GM23338 (cell line): ENCODE measurements at regions not wholly inside any gene's neighbourhood (a gene's known extent, or its start where the extent isn't known, plus 50 kb on each side); places are given as distances from the start of the nearest gene placed in this dataset.
"Not testable (repeated sequence)": the region's sequence is repeated elsewhere in the genome, so short reads cannot be mapped to it uniquely, and the experiment has no call there.

Experiments used
- ATAC-seq: fragments of 200-7000 bp; cut with Tn5 transposase; 3 replicates; pipeline ENCODE4 v1.9.1; 2020
- DNase-seq: peaks from one replicate; pipeline ENCODE4 v3.0.0-alpha.2; 2015; ENCODE audit warnings: low spot score
- H2AFZ ChIP-seq: fragments of 200-600 bp; sonication (generic); 2 replicates; pipeline ENCODE4 v1.8.0; 2016; ENCODE audit warnings: antibody characterized with exemption, mild to moderate bottlenecking, moderate library complexity
- H3F3A ChIP-seq: fragments of 200-600 bp; sonication (generic); replicated peaks from 2 replicates; pipeline ENCODE4 v1.8.0; 2017; ENCODE audit warnings: antibody characterized with exemption, mixed run types, low read depth
- H3K27ac ChIP-seq: fragments of 200-600 bp; sonication (generic); 2 replicates; pipeline ENCODE4 v1.6.1; 2016; ENCODE audit warnings: low read depth
- H3K27me3 ChIP-seq: fragments of 200-600 bp; sonication (generic); 2 replicates; pipeline ENCODE4 v1.8.0; 2016; ENCODE audit warnings: mild to moderate bottlenecking, mixed run types, moderate library complexity; ENCODE audit not compliant: insufficient read depth
- H3K36me3 ChIP-seq: fragments of 200-600 bp; sonication (generic); 2 replicates; pipeline ENCODE4 v1.8.0; 2016; ENCODE audit warnings: mild to moderate bottlenecking; ENCODE audit not compliant: insufficient read depth
- H3K4me1 ChIP-seq: fragments of 200-600 bp; sonication (generic); 2 replicates; pipeline ENCODE4 v1.8.0; 2016; ENCODE audit warnings: mild to moderate bottlenecking, moderate library complexity; ENCODE audit not compliant: insufficient read depth
- H3K4me2 ChIP-seq: fragments of 200-600 bp; sonication (generic); 2 replicates; pipeline ENCODE4 v1.7.1; 2017; ENCODE audit warnings: mixed run types
- H3K4me3 ChIP-seq: fragments of 200-600 bp; sonication (generic); 2 replicates; pipeline ENCODE4 v1.6.1; 2016; ENCODE audit warnings: mixed run types
- H3K79me2 ChIP-seq: fragments of 200-600 bp; sonication (generic); replicated peaks from 2 replicates; pipeline ENCODE4 v1.8.0; 2017; ENCODE audit warnings: mild to moderate bottlenecking; ENCODE audit not compliant: insufficient read depth
- H3K9me2 ChIP-seq: fragments of 200-600 bp; sonication (generic); 2 replicates; pipeline ENCODE4 v1.8.0; 2017; ENCODE audit not compliant: insufficient read depth
- H4K20me1 ChIP-seq: fragments of 200-600 bp; sonication (generic); replicated peaks from 2 replicates; pipeline ENCODE4 v1.8.0; 2017; ENCODE audit warnings: mild to moderate bottlenecking; ENCODE audit not compliant: insufficient read depth
- H3K27ac Mint-ChIP-seq: 2 replicates; pipeline ENCODE4 v1.8.0; 2020; ENCODE audit warnings: inconsistent platforms, mild to moderate bottlenecking, moderate library complexity, mixed read lengths
- H3K27me3 Mint-ChIP-seq: 3 replicates; pipeline ENCODE4 v1.8.0; 2022; ENCODE audit warnings: low read depth, mild to moderate bottlenecking, moderate library complexity, mixed read lengths, inconsistent platforms; ENCODE audit not compliant: insufficient read depth, poor library complexity
- H3K36me3 Mint-ChIP-seq: 3 replicates; pipeline ENCODE4 v1.8.0; 2021; ENCODE audit warnings: low read depth, mild to moderate bottlenecking, inconsistent platforms, moderate library complexity, mixed read lengths
- H3K4me1 Mint-ChIP-seq: 3 replicates; pipeline ENCODE4 v1.8.0; 2020; ENCODE audit warnings: mild to moderate bottlenecking, inconsistent platforms, mixed read lengths
- H3K4me3 Mint-ChIP-seq: 3 replicates; pipeline ENCODE4 v1.8.0; 2021; ENCODE audit warnings: moderate library complexity, mild to moderate bottlenecking, inconsistent platforms, mixed read lengths
- H3K9me3 Mint-ChIP-seq: 3 replicates; pipeline ENCODE4 v1.8.0; 2020; ENCODE audit warnings: moderate library complexity, mild to moderate bottlenecking, inconsistent platforms, mixed read lengths
- CREB1 ChIP-seq: fragments of 250-450 bp; sonication (Bioruptor Pico); IDR thresholded peaks from 2 replicates; pipeline ENCODE4 v1.5.0; 2020; ENCODE audit warnings: low read depth, mild to moderate bottlenecking, moderate library complexity
- EZH2phosphoT487 ChIP-seq: fragments of 200-600 bp; sonication (generic); IDR thresholded peaks from one replicate; pipeline ENCODE4 v1.8.1; 2018; ENCODE audit warnings: antibody characterized with exemption; ENCODE audit not compliant: unreplicated experiment
- JUNB ChIP-seq: IDR thresholded peaks from one replicate; pipeline ENCODE4 v1.6.1; 2016; ENCODE audit warnings: antibody characterized with exemption; ENCODE audit not compliant: unreplicated experiment
- NANOG ChIP-seq: IDR thresholded peaks from 2 replicates; pipeline ENCODE4 v1.6.1; 2016; ENCODE audit warnings: antibody characterized with exemption, borderline replicate concordance
- POLR2AphosphoS5 ChIP-seq: IDR thresholded peaks from 2 replicates; pipeline ENCODE4 v1.6.1; 2016; ENCODE audit warnings: antibody characterized with exemption, low read depth
- STAT1 ChIP-seq: IDR thresholded peaks from one replicate; pipeline ENCODE4 v1.6.1; 2016; ENCODE audit warnings: antibody characterized with exemption; ENCODE audit not compliant: unreplicated experiment
- ZNF114 ChIP-seq: fragments of 250-450 bp; sonication (Bioruptor Pico); IDR thresholded peaks from 2 replicates; pipeline ENCODE4 v1.5.0; 2020; ENCODE audit warnings: mild to moderate bottlenecking, moderate library complexity
- ZNF331 ChIP-seq: fragments of 250-450 bp; sonication (Bioruptor Pico); IDR thresholded peaks from 2 replicates; pipeline ENCODE4 v1.5.0; 2020; ENCODE audit warnings: low read depth, mild to moderate bottlenecking, moderate library complexity
- TF ChIP-seq, protein P1 (sequence below): fragments of 250-450 bp; sonication (Bioruptor Pico); IDR thresholded peaks from 2 replicates; pipeline ENCODE4 v1.5.0; 2020; ENCODE audit warnings: mild to moderate bottlenecking, moderate library complexity
- TF ChIP-seq, protein P2 (sequence below): IDR thresholded peaks from 2 replicates; pipeline ENCODE4 v1.6.1; 2016; ENCODE audit warnings: antibody characterized with exemption
- TF ChIP-seq, protein P3 (sequence below): IDR thresholded peaks from one replicate; pipeline ENCODE4 v1.6.1; 2018; ENCODE audit warnings: antibody characterized with exemption; ENCODE audit not compliant: unreplicated experiment

DNA sequence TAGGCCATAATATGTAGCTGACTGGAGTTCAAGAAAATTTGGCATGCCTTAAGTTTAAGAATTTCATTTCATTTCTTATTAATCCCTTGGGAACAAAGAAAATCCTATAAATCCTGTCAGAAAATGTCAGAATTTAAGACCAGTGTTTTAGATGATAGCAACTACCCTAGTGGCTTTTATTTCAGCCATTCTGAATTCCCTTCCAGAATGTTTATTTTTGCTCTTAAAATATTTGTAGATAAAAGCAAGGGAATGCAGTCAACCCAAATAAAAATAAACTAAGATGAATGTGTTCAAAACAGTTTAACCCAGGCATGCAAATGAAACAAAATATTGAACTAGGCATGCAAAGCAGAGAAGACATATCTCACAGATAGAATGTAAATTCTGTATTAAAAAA, 356.9 kb upstream of the LRRC4C start (continued):
- TF ChIP-seq, protein P1, sequence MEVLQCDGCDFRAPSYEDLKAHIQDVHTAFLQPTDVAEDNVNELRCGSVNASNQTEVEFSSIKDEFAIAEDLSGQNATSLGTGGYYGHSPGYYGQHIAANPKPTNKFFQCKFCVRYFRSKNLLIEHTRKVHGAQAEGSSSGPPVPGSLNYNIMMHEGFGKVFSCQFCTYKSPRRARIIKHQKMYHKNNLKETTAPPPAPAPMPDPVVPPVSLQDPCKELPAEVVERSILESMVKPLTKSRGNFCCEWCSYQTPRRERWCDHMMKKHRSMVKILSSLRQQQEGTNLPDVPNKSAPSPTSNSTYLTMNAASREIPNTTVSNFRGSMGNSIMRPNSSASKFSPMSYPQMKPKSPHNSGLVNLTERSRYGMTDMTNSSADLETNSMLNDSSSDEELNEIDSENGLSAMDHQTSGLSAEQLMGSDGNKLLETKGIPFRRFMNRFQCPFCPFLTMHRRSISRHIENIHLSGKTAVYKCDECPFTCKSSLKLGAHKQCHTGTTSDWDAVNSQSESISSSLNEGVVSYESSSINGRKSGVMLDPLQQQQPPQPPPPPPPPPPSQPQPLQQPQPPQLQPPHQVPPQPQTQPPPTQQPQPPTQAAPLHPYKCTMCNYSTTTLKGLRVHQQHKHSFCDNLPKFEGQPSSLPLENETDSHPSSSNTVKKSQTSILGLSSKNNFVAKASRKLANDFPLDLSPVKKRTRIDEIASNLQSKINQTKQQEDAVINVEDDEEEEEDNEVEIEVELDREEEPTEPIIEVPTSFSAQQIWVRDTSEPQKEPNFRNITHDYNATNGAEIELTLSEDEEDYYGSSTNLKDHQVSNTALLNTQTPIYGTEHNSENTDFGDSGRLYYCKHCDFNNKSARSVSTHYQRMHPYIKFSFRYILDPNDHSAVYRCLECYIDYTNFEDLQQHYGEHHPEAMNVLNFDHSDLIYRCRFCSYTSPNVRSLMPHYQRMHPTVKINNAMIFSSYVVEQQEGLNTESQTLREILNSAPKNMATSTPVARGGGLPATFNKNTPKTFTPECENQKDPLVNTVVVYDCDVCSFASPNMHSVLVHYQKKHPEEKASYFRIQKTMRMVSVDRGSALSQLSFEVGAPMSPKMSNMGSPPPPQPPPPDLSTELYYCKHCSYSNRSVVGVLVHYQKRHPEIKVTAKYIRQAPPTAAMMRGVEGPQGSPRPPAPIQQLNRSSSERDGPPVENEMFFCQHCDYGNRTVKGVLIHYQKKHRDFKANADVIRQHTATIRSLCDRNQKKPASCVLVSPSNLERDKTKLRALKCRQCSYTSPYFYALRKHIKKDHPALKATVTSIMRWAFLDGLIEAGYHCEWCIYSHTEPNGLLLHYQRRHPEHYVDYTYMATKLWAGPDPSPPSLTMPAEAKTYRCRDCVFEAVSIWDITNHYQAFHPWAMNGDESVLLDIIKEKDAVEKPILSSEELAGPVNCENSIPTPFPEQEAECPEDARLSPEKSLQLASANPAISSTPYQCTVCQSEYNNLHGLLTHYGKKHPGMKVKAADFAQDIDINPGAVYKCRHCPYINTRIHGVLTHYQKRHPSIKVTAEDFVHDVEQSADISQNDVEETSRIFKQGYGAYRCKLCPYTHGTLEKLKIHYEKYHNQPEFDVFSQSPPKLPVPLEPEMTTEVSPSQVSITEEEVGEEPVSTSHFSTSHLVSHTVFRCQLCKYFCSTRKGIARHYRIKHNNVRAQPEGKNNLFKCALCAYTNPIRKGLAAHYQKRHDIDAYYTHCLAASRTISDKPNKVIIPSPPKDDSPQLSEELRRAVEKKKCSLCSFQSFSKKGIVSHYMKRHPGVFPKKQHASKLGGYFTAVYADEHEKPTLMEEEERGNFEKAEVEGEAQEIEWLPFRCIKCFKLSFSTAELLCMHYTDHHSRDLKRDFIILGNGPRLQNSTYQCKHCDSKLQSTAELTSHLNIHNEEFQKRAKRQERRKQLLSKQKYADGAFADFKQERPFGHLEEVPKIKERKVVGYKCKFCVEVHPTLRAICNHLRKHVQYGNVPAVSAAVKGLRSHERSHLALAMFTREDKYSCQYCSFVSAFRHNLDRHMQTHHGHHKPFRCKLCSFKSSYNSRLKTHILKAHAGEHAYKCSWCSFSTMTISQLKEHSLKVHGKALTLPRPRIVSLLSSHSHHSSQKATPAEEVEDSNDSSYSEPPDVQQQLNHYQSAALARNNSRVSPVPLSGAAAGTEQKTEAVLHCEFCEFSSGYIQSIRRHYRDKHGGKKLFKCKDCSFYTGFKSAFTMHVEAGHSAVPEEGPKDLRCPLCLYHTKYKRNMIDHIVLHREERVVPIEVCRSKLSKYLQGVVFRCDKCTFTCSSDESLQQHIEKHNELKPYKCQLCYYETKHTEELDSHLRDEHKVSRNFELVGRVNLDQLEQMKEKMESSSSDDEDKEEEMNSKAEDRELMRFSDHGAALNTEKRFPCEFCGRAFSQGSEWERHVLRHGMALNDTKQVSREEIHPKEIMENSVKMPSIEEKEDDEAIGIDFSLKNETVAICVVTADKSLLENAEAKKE (CRISPR knock-in tag): no peak

DNA sequence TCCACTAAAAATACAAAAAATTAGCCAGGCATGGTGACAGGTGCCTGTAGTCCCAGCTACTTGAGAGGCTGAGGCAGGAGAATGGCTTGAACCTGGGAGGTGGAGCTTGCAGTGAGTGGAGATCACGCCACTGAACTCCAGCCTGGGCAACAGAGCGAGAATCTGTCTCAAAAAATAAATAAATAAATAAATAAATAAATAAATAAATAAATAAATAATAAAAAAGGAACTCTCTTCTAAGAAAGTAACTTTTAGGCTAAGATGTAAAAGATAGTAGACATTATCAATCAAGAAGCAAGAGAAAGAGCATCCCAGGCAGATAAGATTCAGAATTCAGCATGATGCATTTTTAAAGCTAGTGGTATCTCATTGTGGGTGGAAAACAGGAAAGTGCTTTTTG, 364.8 kb upstream of the LRRC4C start:
- H2AFZ ChIP-seq, H3K36me3 Mint-ChIP-seq, H3F3A ChIP-seq, H3K27ac ChIP-seq, ATAC-seq, H3K4me3 ChIP-seq, DNase-seq, H3K36me3 ChIP-seq, H3K4me3 Mint-ChIP-seq, H3K4me1 ChIP-seq, H4K20me1 ChIP-seq, H3K27ac Mint-ChIP-seq, H3K4me1 Mint-ChIP-seq, H3K4me2 ChIP-seq, H3K79me2 ChIP-seq, H3K27me3 ChIP-seq, H3K27me3 Mint-ChIP-seq: not testable (repeated sequence)
- H3K9me3 Mint-ChIP-seq: peaks cover 29% of the 10 kb centered on the region
- peaks cover 15% of the 10 kb centered on the region; the same call in 1 of the 2 replicates for H3K9me2 ChIP-seq

DNA sequence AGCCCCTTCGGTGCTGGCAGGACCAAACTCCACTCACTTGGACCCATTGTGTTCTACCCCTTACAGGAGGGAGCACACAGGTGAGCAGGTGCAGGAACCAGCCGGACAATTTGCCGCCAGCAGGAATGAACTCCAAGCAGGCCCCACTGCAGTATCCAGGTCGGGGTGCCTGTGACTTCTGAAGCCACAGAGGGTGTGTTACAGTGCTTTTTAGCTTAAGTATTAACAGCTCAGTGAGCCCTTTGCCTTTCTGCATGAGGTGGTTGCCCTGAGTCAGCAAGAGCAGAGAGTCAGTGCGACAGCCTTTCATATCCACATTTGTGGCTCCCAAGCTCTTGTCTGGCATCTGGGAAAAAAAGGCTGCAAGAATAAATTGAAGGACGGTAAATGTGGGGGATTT, 366.6 kb upstream of the LRRC4C start:
- no peaks in the 10 kb centered on the region for H3K27me3 ChIP-seq
- peaks cover 7% of the 10 kb centered on the region; the same call in 1 of the 2 replicates for H3K4me1 ChIP-seq
- H3K9me2 ChIP-seq: peaks cover 15% of the 10 kb centered on the region; the same call in 1 of the 2 replicates
- H4K20me1 ChIP-seq: no peaks in the 10 kb centered on the region
- Mint-ChIP-seq H3K27me3 (peaks cover 2% of the 10 kb centered on the region), H3K27ac (no peak overlapping the region), H3K36me3 (no peaks in the 10 kb centered on the region; the same call in 1 of the 3 replicates), H3K9me3 (peaks cover 25% of the 10 kb centered on the region), H3K4me1 (no peaks in the 10 kb centered on the region), H3K4me3 (no peak overlapping the region)
- ATAC-seq (no peak), DNase-seq (no peak)
- H3K36me3 ChIP-seq: no peaks in the 10 kb centered on the region
- H2AFZ ChIP-seq: no peak overlapping the region
- H3K4me2 ChIP-seq: no peak overlapping the region
- H3K79me2 ChIP-seq: no peaks in the 10 kb centered on the region
- H3K27ac ChIP-seq: no peak overlapping the region
- H3F3A ChIP-seq: no peaks in the 10 kb centered on the region
- H3K4me3 ChIP-seq: no peak overlapping the region
- TF ChIP-seq POLR2AphosphoS5 (no peak), ZNF331 (CRISPR knock-in tag) (no peak), JUNB (no peak), CREB1 (CRISPR knock-in tag) (no peak), NANOG (no peak), EZH2phosphoT487 (no peak), ZNF114 (CRISPR knock-in tag) (no peak), STAT1 (no peak)
- TF ChIP-seq, protein P2, sequence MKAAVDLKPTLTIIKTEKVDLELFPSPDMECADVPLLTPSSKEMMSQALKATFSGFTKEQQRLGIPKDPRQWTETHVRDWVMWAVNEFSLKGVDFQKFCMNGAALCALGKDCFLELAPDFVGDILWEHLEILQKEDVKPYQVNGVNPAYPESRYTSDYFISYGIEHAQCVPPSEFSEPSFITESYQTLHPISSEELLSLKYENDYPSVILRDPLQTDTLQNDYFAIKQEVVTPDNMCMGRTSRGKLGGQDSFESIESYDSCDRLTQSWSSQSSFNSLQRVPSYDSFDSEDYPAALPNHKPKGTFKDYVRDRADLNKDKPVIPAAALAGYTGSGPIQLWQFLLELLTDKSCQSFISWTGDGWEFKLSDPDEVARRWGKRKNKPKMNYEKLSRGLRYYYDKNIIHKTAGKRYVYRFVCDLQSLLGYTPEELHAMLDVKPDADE: no peak
- TF ChIP-seq, protein P3, sequence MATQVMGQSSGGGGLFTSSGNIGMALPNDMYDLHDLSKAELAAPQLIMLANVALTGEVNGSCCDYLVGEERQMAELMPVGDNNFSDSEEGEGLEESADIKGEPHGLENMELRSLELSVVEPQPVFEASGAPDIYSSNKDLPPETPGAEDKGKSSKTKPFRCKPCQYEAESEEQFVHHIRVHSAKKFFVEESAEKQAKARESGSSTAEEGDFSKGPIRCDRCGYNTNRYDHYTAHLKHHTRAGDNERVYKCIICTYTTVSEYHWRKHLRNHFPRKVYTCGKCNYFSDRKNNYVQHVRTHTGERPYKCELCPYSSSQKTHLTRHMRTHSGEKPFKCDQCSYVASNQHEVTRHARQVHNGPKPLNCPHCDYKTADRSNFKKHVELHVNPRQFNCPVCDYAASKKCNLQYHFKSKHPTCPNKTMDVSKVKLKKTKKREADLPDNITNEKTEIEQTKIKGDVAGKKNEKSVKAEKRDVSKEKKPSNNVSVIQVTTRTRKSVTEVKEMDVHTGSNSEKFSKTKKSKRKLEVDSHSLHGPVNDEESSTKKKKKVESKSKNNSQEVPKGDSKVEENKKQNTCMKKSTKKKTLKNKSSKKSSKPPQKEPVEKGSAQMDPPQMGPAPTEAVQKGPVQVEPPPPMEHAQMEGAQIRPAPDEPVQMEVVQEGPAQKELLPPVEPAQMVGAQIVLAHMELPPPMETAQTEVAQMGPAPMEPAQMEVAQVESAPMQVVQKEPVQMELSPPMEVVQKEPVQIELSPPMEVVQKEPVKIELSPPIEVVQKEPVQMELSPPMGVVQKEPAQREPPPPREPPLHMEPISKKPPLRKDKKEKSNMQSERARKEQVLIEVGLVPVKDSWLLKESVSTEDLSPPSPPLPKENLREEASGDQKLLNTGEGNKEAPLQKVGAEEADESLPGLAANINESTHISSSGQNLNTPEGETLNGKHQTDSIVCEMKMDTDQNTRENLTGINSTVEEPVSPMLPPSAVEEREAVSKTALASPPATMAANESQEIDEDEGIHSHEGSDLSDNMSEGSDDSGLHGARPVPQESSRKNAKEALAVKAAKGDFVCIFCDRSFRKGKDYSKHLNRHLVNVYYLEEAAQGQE: no peak
